NT2/D1 (cell line): ENCODE measurements at regions not wholly inside any gene's neighbourhood (a gene's known extent, or its start where the extent isn't known, plus 50 kb on each side); places are given as distances from the start of the nearest gene placed in this dataset.

Experiments used
- SUZ12 ChIP-seq: IDR thresholded peaks from 2 replicates; pipeline ENCODE4 v1.6.1; 2011; ENCODE audit not compliant: insufficient read length, insufficient read depth; ENCODE audit errors: extremely low read depth
- YY1 ChIP-seq: IDR thresholded peaks from 2 replicates; pipeline ENCODE4 v1.6.1; 2011; ENCODE audit not compliant: insufficient read length, insufficient read depth
- ZNF274 ChIP-seq: IDR thresholded peaks from 2 replicates; pipeline ENCODE4 v1.6.1; 2011; ENCODE audit warnings: mild to moderate bottlenecking, low read depth, low read length

DNA sequence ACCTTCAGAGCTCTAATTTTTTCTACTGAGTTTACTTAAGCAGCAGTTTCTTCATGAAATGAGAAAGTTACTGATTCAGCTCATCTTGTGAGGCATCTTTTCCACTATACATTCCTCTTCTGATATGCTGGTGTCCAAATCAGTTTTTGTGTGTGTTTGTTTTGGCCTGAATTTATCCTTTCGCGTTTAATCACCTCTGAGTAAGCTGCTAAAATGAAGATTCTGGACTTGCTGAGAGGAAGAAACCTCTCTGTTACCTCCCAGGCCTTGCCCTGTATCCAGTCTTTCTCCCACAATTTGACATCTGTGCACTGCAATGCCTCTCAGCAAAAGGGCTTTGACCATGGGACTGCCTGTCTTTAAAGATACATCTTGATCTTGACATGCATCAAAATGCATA lies 536.2 kb upstream of the NRSN1 start:
- TF ChIP-seq SUZ12, result no peak
- TF ChIP-seq ZNF274, result no peak
- TF ChIP-seq YY1, result no peak
